ENCODE measurements at regions not wholly inside any gene's neighbourhood (a gene's known extent, or its start where the extent isn't known, plus 50 kb on each side); places are given as distances from the start of the nearest gene placed in this dataset.

DNA sequence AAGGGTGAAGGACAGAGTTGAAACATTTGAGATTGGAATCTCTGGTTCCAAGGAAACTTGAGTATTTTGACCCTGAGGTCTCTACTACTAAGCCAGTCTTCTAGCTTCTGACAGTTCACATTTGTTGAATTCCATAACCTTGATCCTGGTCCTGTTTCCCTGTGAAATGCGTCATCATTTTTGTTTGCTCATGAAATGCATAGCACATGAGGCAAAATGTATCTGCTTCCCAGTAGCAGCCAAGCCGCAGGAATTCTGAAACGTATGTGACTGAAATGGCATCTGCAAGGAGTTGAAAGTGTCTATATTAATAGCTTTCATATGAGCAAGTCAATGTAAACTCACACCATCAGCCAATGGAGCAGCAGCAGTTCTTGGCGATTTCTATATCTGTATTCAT is 307.9 kb downstream of the CSNK1G3 start:
- DNase-seq: no peak

DNA sequence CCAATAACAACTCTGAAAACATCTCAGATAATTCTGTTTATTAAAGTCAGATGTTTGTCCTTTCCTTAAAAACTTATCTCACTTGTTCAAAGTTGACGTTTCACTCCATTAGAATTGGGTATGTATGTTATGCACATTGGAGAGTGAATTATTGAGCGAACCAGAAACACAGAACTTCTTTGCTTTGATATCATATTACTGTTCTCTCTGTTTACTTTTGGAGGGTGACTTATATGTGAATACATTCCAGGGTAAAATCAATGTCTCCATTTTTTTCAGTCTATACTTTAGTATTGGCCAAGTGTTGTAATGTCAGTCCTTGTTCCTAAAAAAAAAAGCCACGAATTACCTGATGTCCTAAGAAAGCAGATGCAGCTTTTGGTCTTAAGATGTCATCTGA is 307.4 kb downstream of the CSNK1G3 start:
- DNase-seq: no peak

DNA sequence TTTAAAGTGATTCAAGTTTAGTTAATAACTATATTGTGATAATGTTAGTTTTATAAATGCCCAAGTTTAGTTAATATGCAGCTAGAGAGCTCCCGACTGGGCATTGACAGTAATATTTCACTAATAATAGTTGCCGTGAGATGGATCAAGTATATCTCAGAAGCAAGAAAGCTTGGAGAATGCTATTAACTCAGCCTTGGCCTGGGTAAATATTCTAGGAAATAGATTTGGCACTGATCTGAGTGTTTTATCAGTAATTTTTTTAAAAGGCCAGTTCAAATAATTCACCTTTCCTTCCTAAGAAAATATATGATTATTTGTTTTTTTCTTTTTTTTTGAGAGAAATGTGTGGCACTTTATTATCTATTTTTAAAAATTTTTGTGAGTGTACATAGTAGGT is 305.3 kb downstream of the CSNK1G3 start:
- no peak for DNase-seq

DNA sequence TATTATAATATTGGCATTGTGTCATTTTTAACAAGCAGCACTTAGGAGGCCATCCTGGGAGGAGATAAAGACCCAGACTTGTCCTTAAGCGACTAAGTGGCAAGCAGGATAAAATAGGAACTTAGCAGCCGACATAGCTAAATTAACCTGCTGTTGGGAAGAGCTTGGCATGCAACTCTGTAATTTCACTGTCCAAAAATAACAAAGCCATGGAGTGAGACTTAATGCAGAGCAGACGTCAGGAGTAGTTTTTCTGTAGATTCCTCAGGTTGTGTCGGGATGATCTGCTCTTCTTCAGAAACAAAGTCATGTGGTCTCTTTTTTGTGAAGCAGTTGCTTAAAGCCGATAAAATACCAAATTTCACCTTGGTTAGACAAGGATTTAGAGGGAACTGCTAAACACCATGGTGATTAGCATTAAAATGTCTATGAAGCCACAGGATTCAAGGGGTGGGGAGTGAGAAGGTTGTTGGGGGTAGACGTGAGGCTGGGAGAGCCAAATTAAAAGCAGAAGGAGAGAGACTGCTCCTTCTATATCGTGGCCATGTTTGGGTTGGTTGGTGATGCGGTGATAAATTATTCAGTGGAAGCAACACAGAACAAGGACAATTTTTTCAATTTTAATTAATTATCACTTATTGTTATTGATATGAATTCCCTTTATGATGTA is 303.0 kb downstream of the CSNK1G3 start:
- DNase-seq: peak in 1 of 2 experiments; percentile 5

DNA sequence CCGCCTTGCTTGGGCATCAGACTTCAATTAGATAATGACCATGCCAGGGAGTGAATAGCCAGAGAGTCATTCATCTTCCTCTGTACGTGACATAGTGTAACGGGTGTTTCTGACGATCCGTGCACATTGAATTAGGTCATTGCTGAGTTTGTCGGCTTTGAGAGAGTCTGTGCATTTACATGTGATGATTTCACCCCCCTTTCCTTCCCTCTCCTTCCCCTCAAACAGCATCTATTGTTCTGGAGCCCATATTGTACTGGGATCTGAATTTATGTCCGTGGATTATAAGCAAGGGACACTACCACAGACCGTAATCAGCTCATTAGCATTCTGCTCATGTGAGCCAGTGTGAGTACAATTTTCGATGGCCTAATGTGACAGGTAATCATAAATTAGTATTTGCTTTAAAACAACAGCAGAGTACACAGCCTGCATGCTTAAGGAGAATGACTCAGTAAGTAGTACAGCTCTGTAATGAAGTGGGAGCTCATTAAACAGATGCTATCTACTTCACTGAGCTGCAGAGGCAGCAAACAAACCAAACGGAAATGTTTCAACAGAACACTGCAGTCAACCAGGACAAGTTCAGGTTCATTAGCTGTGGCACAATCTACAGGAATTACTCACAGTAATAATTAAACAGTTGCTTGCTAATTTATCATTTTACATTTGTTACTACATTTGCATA is 302.1 kb downstream of the CSNK1G3 start:
- DNase-seq: peak; percentile 73 to 80

DNA sequence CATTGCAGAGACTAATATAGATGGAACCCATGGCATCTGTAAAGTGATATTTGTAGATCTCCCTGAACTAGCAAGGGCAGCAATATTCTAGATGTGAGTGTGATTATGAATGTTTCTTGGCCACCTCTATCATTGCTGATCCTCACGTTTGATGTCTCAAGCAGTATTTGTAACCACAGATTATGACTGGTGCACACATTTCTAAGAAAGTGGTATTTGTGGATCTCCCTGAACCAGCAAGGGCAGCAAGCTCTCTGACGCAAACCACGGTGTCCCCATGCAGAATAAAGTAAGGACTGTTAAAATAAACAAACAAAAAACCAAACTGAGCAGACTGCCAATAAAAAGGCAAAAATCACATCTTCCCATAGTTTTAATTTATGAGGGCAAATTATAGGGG is 301.3 kb downstream of the CSNK1G3 start:
- no peak for DNase-seq

DNA sequence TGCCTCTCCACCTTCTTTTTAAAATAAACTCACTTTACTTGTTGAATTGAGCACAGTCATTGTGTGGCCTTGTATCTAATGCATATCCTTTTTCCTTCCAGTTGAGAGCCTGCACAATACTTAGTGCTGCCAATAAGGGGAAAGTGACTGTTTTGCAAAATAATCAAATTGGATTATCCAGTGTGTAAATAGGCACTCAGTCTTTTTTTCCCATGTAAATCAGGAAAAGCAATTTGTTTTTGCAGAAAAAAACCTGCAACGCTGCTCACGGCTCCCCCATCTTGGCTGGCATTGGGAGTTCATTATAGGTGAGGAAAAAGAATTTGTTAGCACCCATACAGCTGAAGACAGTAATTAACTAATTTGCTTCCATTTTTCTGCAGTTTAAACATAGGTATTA is 299.9 kb downstream of the CSNK1G3 start:
- DNase-seq: no peak

DNA sequence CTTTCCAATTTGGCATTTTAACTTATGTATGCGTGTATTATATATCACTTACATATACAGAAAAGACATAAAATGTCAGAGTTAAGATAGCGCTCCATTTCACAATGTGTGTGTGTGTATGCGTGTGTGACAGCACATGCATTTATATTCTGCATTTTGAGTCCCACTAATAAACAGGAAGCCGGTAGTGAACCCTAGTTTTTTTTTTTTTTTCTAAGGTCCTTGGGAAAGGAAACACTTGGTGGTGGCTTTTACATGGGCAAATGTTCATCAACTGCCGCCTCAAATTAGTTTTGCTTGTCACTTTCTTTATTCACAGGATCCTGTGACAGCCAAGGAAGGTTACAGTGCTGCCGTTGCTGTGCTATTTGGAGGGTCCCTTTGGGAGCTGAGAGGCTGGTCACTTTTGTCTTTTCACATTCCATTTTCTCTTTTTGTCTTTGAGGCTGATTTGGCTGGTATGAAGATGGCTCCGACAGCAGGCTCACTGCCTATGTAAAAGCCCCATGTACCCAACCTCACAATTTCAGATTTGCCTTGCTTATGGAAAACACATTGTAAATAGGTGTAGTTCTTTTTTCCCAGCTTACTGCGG is 298.9 kb downstream of the CSNK1G3 start:
- DNase-seq: no peak

DNA sequence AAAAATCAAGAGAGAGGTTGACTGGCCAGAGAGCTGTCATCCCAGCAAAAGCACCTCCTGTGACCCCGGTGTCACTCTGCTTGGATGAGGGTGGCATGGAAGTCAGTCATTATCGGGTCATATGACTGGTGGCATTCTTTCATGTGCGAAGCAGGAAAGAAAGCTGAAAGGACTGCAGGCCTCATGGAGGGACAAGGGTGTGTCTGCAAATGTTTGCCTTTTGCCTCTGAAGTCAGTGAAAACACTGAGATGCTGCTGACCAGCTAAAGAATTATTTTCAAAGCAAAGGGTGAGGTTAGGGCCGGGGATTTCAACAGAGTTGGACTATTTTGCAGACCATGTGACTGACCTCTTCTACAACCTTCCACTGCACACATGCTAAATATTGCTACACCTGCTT is 298.3 kb downstream of the CSNK1G3 start:
- DNase-seq: no peak

DNA sequence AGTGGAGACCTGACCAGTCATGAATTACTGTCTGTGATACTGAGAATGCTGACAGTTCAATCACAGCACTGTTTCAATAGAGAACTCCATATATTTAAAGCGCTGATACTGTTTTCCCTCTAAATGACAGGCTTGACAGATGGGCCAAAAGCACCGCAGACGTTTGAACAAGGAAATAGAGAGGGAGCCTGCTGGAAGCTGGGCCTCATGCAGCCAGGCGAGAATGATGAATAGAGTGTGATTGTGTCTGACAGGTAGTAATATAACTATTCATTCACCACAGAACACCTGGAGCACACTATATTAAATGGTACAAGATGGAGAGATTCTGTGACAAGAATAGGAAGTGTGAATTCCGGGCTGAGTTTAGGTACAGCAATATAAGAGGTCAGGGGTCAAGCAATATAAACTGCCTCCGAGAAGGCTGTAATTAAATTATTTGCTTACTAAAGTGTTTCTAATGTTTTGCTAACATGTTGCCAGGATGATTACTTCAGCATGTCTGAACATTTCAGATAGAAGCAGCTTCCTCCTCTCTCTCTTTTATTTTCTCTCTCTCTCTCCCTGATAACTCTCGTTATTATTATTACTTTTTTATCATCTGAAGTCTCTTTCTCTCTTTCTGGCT is 297.7 kb downstream of the CSNK1G3 start:
- DNase-seq: peak; percentile 9 to 78

DNA sequence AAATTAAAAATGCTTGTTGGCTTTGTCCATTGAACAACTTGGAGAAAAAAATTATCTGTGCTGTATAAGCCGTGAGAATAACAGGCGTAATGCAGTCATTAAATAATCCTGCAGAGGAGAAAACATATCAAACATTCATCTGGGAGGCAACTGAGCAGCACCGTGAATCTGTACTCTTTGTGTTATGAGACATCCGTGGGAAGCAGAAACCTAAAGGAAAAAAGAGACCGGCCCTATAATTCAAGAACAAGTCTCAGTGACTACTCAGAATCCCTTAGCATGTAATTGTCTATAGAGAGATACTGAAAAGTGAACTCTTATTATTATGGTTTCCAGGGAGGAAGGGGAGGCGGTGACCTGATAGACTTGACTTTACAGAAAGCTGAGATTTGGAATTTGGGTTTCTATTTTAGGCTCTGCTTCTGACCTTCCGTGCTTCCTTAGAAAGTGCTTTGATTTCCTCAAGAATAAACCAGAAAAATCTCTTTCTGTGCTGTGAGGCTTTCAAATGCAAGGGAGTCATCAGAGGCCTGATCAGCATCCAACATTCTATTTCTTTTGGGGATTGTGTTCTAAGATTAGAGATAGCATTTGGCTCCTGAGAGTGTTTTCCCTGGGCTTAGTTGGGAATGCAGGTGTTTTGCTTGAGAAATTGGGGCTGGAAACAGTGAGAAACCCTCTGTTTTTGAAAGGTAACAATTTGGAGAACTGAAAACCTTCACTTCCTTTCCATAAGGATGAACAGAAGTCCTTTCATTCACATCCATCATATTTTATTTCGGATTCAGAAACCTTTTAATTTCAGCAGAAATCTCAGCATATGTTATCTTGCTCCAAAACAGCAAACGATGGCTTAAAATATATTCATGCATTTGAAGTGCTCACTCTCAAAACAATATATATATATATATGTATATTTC is 296.7 kb downstream of the CSNK1G3 start:
- no peak for DNase-seq

DNA sequence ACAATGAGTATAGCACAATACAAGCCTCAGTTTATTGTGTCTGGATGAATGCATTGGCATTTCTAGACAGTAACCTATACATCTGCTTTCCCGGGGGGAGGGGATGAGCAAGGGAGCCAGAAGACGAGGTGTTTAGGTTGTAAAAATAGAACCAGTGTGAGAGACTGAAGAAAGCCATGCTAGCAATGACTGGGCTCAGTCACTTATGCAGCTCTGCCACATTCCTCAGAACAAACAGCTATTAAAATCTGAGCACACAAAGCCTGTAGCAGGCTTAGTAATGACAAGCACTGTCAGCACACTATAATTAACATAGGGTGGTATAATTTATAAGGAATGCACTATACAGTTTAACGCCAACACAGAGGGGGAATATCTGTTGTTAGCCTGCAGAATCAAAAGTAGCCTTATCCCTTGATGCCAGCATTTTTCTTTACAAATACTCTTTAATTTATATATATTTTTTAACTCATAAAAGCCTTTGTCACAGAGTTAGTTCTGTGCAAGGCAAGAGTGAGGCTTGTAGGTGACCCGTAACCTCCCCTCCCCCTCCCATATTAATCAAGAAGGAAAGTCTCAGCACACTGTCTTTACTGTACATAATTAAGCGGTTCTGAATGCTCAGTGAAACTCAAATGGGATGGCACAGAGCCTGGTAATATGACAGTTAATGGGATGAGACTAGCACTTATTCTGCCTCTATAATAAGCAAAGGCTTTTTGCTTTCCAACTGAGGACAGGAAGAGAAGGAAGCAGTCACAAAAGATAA is 295.4 kb downstream of the CSNK1G3 start:
- peak in 1 of 2 experiments; percentile 30 for DNase-seq

DNA sequence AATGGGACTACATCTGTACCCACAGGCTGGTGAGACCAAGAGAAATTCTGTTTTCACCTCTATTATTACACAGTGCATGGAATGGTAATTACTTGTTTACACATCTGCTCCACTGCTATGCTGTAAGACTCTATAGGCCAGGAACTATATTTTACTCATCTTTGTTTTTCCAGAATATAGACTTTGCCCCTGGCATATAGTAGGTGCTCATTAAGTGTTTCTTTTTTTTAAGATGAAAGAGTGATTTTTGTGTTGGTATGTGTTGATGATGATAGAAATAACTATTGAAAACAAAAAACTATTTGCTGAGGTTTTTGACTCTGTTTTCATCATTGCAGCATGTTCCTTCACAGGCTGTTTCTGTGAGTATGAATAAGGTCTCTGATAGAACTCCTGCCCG is 294.7 kb downstream of the CSNK1G3 start:
- DNase-seq: no peak

DNA sequence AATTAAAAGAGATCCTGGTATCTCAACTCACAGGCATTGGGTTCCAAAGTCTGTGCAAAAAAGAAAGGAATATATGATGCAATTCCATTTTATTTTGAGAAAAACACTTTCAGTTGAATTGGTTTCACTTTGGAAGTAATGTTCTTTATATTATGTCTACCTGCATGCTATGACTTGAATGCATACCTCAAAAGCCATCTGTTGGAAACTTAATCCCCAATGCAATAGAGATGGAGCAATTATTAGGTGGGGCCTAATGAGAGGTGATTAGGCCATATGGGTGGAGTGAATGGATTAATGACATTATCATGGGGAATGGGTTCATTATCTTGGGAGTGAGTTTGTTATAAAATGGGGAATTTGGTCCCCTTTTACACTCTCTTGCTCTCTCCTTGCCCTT is 293.3 kb downstream of the CSNK1G3 start:
- DNase-seq: peak; percentile 70 to 87

DNA sequence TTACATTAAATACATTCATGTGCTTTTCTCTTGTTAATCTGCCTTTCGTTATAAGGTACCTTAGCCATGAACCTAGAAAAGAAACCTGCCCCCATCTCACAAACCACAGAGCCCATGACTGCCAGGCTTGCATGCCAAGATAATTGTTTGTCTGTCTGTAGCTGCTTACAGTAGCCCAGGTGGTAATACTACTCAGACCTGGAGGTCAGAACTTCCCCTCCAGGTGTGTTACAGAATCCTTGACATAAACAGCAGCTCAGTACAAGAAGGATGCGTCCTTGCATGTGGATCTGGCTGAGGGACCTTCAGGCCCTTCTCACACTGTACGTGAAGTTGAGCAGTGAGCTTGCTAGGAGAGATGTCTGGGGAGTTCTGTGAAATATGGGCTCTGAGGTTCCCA is 291.4 kb downstream of the CSNK1G3 start:
- DNase-seq: no peak

DNA sequence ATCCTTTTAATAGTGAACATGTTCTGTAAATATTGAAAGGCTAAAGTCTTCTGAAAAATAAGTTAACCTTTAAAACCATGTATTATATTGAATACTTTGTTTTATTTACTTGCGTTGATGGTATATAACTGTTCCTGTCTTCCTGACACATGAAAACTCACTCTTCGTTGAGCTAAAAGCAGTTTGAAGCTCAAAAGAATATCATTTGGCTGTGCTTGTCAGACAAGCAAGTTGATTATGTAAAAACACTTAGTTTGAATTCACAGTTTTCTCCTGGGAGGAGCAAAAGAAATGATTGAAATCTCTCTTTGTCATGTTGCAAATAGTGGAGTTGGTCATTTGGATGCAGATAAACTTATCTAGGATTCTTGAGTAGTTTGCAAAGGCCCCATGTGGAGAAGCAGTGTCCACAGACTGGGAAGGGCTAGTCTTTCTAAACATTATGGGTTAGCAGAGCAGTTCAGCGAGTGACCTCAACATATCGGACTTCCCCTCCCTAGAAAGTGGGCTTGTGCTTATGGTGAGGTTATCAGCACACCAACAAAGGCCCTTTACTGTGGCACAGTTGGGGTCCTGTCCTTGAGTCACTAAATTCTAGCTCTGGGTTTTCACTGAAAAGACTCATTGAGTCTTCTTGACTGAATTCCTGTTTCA is 290.4 kb downstream of the CSNK1G3 start:
- DNase-seq: no peak

DNA sequence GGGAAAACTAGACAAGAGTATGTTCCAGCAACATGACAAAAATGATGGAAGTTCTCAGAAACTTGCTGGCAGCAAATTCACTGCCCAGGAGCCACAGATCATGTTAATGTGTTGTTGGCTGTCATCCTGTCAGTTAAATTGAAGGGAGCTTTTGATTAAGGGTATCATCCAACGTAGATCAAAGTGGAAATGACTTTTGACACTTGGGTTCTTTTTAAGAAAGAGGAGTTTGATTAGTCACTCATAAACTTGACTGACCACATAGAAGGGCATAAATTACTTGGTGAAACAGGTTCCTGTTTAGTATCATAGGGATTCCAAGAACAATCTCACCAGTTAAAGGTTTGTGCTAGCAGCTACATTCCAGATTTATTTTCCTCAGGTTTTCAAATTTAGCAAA is 288.7 kb downstream of the CSNK1G3 start:
- DNase-seq: no peak

DNA sequence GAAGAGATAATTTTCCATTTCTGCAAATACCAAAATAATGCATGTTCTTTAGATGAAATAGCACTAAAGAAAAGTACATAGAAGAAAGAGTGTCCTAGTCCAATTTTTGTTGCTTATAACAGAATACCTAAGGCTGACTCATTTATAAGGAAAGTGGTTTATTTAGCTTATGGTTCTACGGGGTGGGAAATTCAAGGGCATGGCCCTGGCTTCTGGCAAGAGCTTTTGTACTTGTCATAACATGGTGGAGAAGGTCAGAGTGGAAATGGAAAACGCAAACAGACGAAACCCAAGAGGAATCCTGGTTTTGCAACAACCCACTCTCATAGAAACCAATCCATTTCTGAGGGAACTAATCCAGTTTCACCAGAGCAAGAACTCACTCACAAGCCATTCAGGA is 283.7 kb downstream of the CSNK1G3 start:
- no peak for DNase-seq

DNA sequence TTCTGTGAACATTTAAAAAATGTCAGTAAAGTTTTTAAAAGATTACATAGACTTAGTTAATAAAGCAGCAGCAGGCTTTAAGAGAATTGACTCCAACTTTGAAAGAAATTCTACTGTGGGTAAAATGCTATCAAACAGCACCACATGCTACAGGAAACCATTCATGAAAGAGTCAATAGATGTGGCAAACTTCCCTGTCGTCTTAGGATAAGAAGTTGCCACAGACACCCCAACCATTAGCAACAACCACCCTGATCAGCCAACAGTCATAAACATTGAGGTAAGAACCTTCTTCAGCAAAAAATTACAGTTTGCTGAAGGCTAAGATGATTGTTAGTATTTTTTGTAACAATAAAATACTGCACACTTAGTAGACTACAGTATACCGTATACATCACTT is 278.2 kb downstream of the CSNK1G3 start:
- DNase-seq: no peak

DNA sequence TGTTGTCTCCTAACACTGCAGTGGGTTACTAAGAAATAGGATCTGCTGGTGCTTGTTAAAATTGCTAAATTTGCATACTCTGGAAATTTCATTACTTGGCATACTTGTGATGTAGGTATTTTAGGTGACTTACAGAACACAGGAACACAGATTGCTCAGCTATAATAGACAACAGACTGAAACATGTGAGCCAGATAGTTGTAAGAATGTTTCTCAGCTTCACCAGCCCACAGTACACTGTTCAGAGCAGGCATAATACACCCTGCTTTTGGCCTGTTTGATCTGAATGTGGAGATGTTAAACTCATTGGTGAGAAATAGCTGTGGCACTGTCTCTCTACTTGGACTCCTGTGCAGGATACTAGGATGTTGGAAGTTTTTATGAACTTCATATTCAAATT is 275.7 kb downstream of the CSNK1G3 start:
- DNase-seq: no peak

DNA sequence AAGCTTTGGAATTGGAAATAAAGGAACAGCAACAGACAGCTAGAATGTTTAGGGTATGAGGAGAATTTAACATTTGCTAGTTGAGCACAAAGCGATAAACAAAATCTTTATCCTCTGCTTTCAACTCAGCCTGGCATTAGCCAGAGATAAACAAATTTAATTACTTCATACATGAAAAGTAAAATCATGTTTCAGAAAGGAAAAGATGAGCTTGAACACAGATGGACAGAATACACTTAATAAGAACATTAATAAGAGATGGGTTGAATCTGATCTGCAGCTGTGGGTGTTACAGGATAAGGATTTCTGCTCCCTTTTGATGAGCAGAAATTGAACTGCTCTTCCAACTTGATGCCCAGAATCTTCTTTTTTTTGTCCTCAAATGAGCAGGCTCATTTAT is 275.2 kb downstream of the CSNK1G3 start:
- DNase-seq: no peak

DNA sequence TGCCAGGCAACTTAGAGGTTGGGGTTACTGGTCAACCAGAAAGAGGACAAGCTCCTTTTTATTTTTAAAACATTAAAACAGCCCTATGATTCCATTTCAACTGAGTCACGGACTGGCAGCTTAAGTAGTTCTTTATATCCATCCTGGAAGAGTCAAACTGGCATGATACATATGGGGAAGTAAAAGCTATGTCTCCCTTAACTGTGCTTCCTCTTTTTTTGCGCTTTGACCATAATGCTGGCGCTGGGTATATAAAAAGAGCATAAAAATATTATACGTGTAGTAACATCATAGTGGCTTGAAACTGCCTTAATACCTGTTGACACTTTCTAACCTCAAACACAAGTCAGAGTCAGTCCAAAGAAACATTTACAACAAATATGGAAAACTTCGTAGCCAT is 274.4 kb downstream of the CSNK1G3 start:
- DNase-seq: no peak
